GM12878 (cell line): ENCODE measurements at regions not wholly inside any gene's neighbourhood (a gene's known extent, or its start where the extent isn't known, plus 50 kb on each side); places are given as distances from the start of the nearest gene placed in this dataset.

Source experiments
- ATAC-seq: fragments of 200-7000 bp; cut with Tn5 transposase; 3 replicates; pipeline ENCODE4 v1.9.1; 2020; ENCODE audit warnings: mild to moderate bottlenecking, moderate library complexity
- BruUV-seq: library from RNA; stranded (reverse); fragments of 400-500 nt; replicated peaks from 2 replicates; lab custom pipeline; 2021; lab: Mats Ljungman, UMichigan
- CTCF ChIA-PET: fragments of 300-600 bp; sonication (Branson Sonifier 250); formaldehyde crosslinking; extraction: SDS; loops from one replicate; lab custom pipeline; 2021; ENCODE audit warnings: inconsistent platforms; lab: Yijun Ruan, JAX
- POLR2A ChIA-PET: fragments of 350-600 bp; formaldehyde crosslinking; extraction: SDS; loops from one replicate; lab custom pipeline; 2021; ENCODE audit warnings: inconsistent platforms; lab: Charles Lee
- RAD21 ChIA-PET: fragments of 300-600 bp; sonication (Branson Sonifier 250); formaldehyde crosslinking; loops from one replicate; lab custom pipeline; 2023; ENCODE audit warnings: antibody characterized with exemption; ENCODE audit not compliant: unreplicated experiment; lab: Charles Lee
- SMC1A ChIA-PET: fragments of 300-600 bp; sonication (Branson Sonifier 250); formaldehyde crosslinking; loops from one replicate; lab custom pipeline; 2023; ENCODE audit not compliant: unreplicated experiment, uncharacterized antibody; lab: Charles Lee
- DNase-seq: peaks from one replicate; pipeline ENCODE4 v3.0.0-alpha.2; 2011; ENCODE audit warnings: low read depth, low spot score
- FAIRE-seq: peaks from 3 replicates; lab custom pipeline; 2011; peaks lifted over from hg19 to GRCh38; lab: Jason Lieb, UNC
- H2AFZ ChIP-seq: 2 replicates; pipeline ENCODE4 v1.6.0; 2011; ENCODE audit warnings: low read depth, low read length, control low read depth; ENCODE audit not compliant: control insufficient read depth
- H3K27ac ChIP-seq: 2 replicates; pipeline ENCODE4 v1.5.1; 2011; ENCODE audit warnings: control low read depth; ENCODE audit not compliant: control insufficient read depth, insufficient read depth
- H3K27me3 ChIP-seq, 2 experiments: replicated peaks in 1 of 2; 2 replicates each; pipeline versions ENCODE4 v1.6.0 to v1.6.1; 2011; ENCODE audit warnings: low read length in 1 of 2; ENCODE audit not compliant: control insufficient read depth in 2 of 2, insufficient read depth in 2 of 2
- H3K36me3 ChIP-seq, 2 experiments: 2 replicates each; pipeline ENCODE4 v1.5.1; 2011; ENCODE audit warnings: low read length in 1 of 2; ENCODE audit not compliant: control insufficient read depth in 2 of 2, insufficient read depth in 2 of 2
- H3K4me1 ChIP-seq: 2 replicates; pipeline ENCODE4 v1.6.1; 2011; ENCODE audit warnings: mild to moderate bottlenecking, low read length, moderate library complexity, mixed read lengths; ENCODE audit not compliant: control insufficient read depth, insufficient read depth
- H3K4me2 ChIP-seq: 2 replicates; pipeline ENCODE4 v1.6.0; 2011; ENCODE audit warnings: control low read depth; ENCODE audit not compliant: control insufficient read depth, insufficient read depth
- H3K4me3 ChIP-seq: fragments of 200-600 bp; sonication (generic); 2 replicates; pipeline ENCODE4 v1.5.1; 2016
- H3K79me2 ChIP-seq: 2 replicates; pipeline ENCODE4 v1.6.0; 2011; ENCODE audit warnings: low read length; ENCODE audit not compliant: control insufficient read depth, insufficient read depth
- H3K9ac ChIP-seq: 2 replicates; pipeline ENCODE4 v1.8.0; 2011; ENCODE audit warnings: low read length, control low read depth, mixed read lengths; ENCODE audit not compliant: control insufficient read depth, insufficient read depth
- H3K9me3 ChIP-seq: replicated peaks from 3 replicates; pipeline ENCODE4 v1.5.1; 2011; ENCODE audit warnings: mild to moderate bottlenecking, low read length; ENCODE audit not compliant: control insufficient read depth, insufficient read depth
- H4K20me1 ChIP-seq: 2 replicates; pipeline ENCODE4 v1.6.0; 2011; ENCODE audit not compliant: control insufficient read depth, insufficient read depth
- BMI1 ChIP-seq: fragments of 450-650 bp; IDR thresholded peaks from 2 replicates; pipeline ENCODE4 v1.6.1; 2016; ENCODE audit warnings: mild to moderate bottlenecking, moderate library complexity, borderline replicate concordance
- PAX5 ChIP-seq: IDR thresholded peaks from 2 replicates; pipeline ENCODE4 v1.6.1; 2011; ENCODE audit warnings: low read depth, low read length, borderline replicate concordance
- RB1 ChIP-seq: fragments of 450-650 bp; formaldehyde crosslinking; IDR thresholded peaks from 2 replicates; pipeline ENCODE4 v1.6.1; 2017; ENCODE audit warnings: mild to moderate bottlenecking, borderline replicate concordance
- RELA ChIP-seq: fragments of 450-650 bp; IDR thresholded peaks from 2 replicates; pipeline ENCODE4 v1.8.0; 2014; ENCODE audit warnings: borderline replicate concordance; ENCODE audit not compliant: partially characterized antibody
- WGBS: methylation state at CpG from one replicate; pipeline ENCODE4 v1.1.6; 2016; ENCODE audit warnings: low lambda C conversion rate; ENCODE audit not compliant: insufficient replicate concordance, insufficient coverage; ENCODE audit errors: missing lambda C conversion rate; 5-methylcytosine and 5-hydroxymethylcytosine counted together
- in situ Hi-C: fragments of 300-500 bp; cut with MboI; formaldehyde crosslinking; loops from 9 replicates; pipeline ENCODE4 v1.14.3; 2018; ENCODE audit warnings: mixed read lengths
- intact Hi-C: fragments of 100-400 bp; cut with micrococcal nuclease; formaldehyde crosslinking; loops from one replicate; pipeline ENCODE4 v1.14.2; 2022; ENCODE audit not compliant: unreplicated experiment
- TF ChIP-seq, protein P1 (sequence below): fragments of 450-650 bp; IDR thresholded peaks from 2 replicates; pipeline ENCODE4 v1.6.1; 2017; ENCODE audit warnings: mild to moderate bottlenecking, moderate library complexity

DNA sequence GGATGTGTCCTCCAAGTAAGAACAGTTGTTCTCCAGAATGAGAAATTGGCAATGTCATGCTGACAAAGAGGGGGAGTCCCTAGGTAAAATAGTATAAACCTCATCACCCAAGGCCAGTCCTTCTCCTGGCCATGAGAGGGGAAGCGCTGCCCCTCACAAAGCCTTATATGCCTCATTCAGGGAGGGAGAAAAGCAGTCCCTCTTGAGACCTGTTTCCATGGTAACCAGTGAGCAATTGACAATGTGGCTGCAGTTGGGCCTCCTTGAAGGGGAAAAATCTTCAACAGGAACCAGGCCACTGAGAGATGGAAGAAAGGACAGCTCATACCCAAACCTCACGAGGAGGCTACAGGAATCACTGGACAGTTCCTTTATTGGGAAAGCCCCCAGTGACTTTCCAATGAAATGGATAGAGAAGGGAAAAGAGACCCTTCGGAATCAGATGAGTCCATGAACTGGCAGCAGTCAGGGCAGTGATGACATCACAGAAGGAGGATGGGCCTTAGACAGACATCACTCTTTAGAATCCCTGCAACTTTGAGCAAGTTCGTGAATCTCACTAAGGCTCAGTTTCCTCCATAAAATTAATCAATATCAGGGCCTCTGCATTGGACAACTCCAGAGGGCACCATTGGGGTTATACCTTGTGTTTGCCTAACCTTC lies 275.7 kb downstream of the TOX3 start:
- no peaks in the 10 kb centered on the region for H3K9me3 ChIP-seq
- no peaks in the 10 kb centered on the region for H3K4me1 ChIP-seq
- no peaks in the 10 kb centered on the region for H4K20me1 ChIP-seq
- no peak for ATAC-seq
- in situ Hi-C loops = no loop called here
- DNase-seq = no peak
- POLR2A ChIA-PET = no interaction called here
- H3K4me2 ChIP-seq = no peak overlapping the region
- no peak overlapping the region for H3K9ac ChIP-seq
- intact Hi-C loops = no loop called here
- H3K36me3 ChIP-seq = no peaks in the 10 kb centered on the region
- H3K27ac ChIP-seq = no peak overlapping the region
- peak; percentile 62 for TF ChIP-seq BMI1
- TF ChIP-seq RB1 = no peak
- no peak for TF ChIP-seq RELA
- no peak for TF ChIP-seq PAX5
- TF ChIP-seq, protein P1, sequence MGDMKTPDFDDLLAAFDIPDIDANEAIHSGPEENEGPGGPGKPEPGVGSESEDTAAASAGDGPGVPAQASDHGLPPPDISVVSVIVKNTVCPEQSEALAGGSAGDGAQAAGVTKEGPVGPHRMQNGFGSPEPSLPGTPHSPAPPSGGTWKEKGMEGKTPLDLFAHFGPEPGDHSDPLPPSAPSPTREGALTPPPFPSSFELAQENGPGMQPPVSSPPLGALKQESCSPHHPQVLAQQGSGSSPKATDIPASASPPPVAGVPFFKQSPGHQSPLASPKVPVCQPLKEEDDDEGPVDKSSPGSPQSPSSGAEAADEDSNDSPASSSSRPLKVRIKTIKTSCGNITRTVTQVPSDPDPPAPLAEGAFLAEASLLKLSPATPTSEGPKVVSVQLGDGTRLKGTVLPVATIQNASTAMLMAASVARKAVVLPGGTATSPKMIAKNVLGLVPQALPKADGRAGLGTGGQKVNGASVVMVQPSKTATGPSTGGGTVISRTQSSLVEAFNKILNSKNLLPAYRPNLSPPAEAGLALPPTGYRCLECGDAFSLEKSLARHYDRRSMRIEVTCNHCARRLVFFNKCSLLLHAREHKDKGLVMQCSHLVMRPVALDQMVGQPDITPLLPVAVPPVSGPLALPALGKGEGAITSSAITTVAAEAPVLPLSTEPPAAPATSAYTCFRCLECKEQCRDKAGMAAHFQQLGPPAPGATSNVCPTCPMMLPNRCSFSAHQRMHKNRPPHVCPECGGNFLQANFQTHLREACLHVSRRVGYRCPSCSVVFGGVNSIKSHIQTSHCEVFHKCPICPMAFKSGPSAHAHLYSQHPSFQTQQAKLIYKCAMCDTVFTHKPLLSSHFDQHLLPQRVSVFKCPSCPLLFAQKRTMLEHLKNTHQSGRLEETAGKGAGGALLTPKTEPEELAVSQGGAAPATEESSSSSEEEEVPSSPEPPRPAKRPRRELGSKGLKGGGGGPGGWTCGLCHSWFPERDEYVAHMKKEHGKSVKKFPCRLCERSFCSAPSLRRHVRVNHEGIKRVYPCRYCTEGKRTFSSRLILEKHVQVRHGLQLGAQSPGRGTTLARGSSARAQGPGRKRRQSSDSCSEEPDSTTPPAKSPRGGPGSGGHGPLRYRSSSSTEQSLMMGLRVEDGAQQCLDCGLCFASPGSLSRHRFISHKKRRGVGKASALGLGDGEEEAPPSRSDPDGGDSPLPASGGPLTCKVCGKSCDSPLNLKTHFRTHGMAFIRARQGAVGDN = no peak
- FAIRE-seq = no peak
- no TSS peak for BruUV-seq
- CTCF ChIA-PET = no interaction called here
- 18% methylated on average over 4 of the region's 4 CpGs for WGBS
- RAD21 ChIA-PET = no interaction called here
- no peaks in the 10 kb centered on the region for H3K79me2 ChIP-seq
- H2AFZ ChIP-seq = no peak overlapping the region
- no peak overlapping the region for H3K4me3 ChIP-seq
- SMC1A ChIA-PET = no interaction called here
- no peaks in the 10 kb centered on the region for H3K27me3 ChIP-seq
